C1 segment of cervical spinal cord (tissue), 14 donors: ENCODE measurements at regions not wholly inside any gene's neighbourhood (a gene's known extent, or its start where the extent isn't known, plus 50 kb on each side); places are given as distances from the start of the nearest gene placed in this dataset.

Source experiments
- DNase-seq, 14 donors: peaks; one replicate each; lab custom pipeline; 2025; lab: John Stamatoyannopoulos, UW

- DNase-seq = no peak
Measured at GRCh38 chr2:181149056-181149455, 168.7 kb downstream of the UBE2E3 start.

GRCh38 chr2:181152226-181152625, 171.8 kb downstream of the UBE2E3 start:
- DNase-seq = no peak

GRCh38 chr2:181152701-181153100, 172.3 kb downstream of the UBE2E3 start:
- DNase-seq = no peak

GRCh38 chr2:181153886-181154285, 173.5 kb downstream of the UBE2E3 start:
- no peak for DNase-seq

GRCh38 chr2:181157326-181157725, 176.9 kb downstream of the UBE2E3 start:
- DNase-seq = no peak

GRCh38 chr2:181158427-181158826, 178.0 kb downstream of the UBE2E3 start:
- no peak for DNase-seq

GRCh38 chr2:181161615-181162014, 181.2 kb downstream of the UBE2E3 start:
- DNase-seq = no peak

- DNase-seq = no peak
Measured at GRCh38 chr2:181163139-181163538, 182.7 kb downstream of the UBE2E3 start.

- DNase-seq = no peak
Measured at GRCh38 chr2:181163691-181164090, 183.3 kb downstream of the UBE2E3 start.

- DNase-seq = no peak
Measured at GRCh38 chr2:181164699-181165098, 184.3 kb downstream of the UBE2E3 start.

- no peak for DNase-seq
Measured at GRCh38 chr2:181165199-181165868, 184.9 kb downstream of the UBE2E3 start.

- DNase-seq = no peak
Measured at GRCh38 chr2:181169503-181169902, 189.1 kb downstream of the UBE2E3 start.

- DNase-seq = no peak
Measured at GRCh38 chr2:181170256-181170655, 189.9 kb downstream of the UBE2E3 start.

- no peak for DNase-seq
Measured at GRCh38 chr2:181172676-181173075, 192.3 kb downstream of the UBE2E3 start.

- DNase-seq = no peak
Measured at GRCh38 chr2:181174611-181175580, 194.5 kb downstream of the UBE2E3 start.

GRCh38 chr2:181176540-181176939, 196.1 kb downstream of the UBE2E3 start:
- no peak for DNase-seq

- no peak for DNase-seq
Measured at GRCh38 chr2:181177376-181177775, 197.0 kb downstream of the UBE2E3 start.

GRCh38 chr2:181178130-181178529, 197.7 kb downstream of the UBE2E3 start:
- DNase-seq = no peak

GRCh38 chr2:181178823-181179412, 198.5 kb downstream of the UBE2E3 start:
- no peak for DNase-seq

GRCh38 chr2:181183878-181184542, 203.6 kb downstream of the UBE2E3 start:
- no peak for DNase-seq

- DNase-seq = no peak
Measured at GRCh38 chr2:181185421-181185820, 205.0 kb downstream of the UBE2E3 start.

- no peak for DNase-seq
Measured at GRCh38 chr2:181185948-181186347, 205.5 kb downstream of the UBE2E3 start.
